WTC11 (cell line): ENCODE measurements at regions not wholly inside any gene's neighbourhood (a gene's known extent, or its start where the extent isn't known, plus 50 kb on each side); places are given as distances from the start of the nearest gene placed in this dataset.

ENCODE experiments used
- CREM ChIP-seq: sonication (generic); formaldehyde crosslinking; IDR thresholded peaks from 2 replicates; pipeline ENCODE4 v1.8.1; 2022; ENCODE audit warnings: mild to moderate bottlenecking, missing genetic modification reagents, moderate library complexity
- MAX ChIP-seq: sonication (generic); formaldehyde crosslinking; IDR thresholded peaks from 2 replicates; pipeline ENCODE4 v1.8.0; 2022; ENCODE audit warnings: mild to moderate bottlenecking, missing genetic modification reagents
- USF2 ChIP-seq: sonication (generic); formaldehyde crosslinking; IDR thresholded peaks from 2 replicates; pipeline ENCODE4 v1.8.1; 2023; ENCODE audit warnings: mild to moderate bottlenecking, missing genetic modification reagents, moderate library complexity
- ZNF138 ChIP-seq: sonication (generic); formaldehyde crosslinking; conservative IDR thresholded peaks from 2 replicates; pipeline ENCODE4 v1.8.1; 2022; ENCODE audit warnings: mild to moderate bottlenecking, moderate library complexity, missing genetic modification reagents
- ZNF232 ChIP-seq: sonication (generic); formaldehyde crosslinking; IDR thresholded peaks from 2 replicates; pipeline ENCODE4 v1.8.0; 2022; ENCODE audit warnings: mild to moderate bottlenecking, missing genetic modification reagents
- ZNF281 ChIP-seq: sonication (generic); formaldehyde crosslinking; IDR thresholded peaks from 2 replicates; pipeline ENCODE4 v1.8.0; 2023; ENCODE audit warnings: mild to moderate bottlenecking, missing genetic modification reagents
- TF ChIP-seq, protein P1 (sequence below): fragments of 200-600 bp; IDR thresholded peaks from 2 replicates; pipeline ENCODE4 v1.8.0; 2022; ENCODE audit warnings: antibody characterized with exemption
- TF ChIP-seq, protein P2 (sequence below): sonication (generic); formaldehyde crosslinking; IDR thresholded peaks from 2 replicates; pipeline ENCODE4 v1.8.0; 2022; ENCODE audit warnings: mild to moderate bottlenecking, missing genetic modification reagents
- TF ChIP-seq, protein P3 (sequence below): sonication (generic); formaldehyde crosslinking; IDR thresholded peaks from 2 replicates; pipeline ENCODE4 v1.8.0; 2022; ENCODE audit warnings: mild to moderate bottlenecking, missing genetic modification reagents

DNA sequence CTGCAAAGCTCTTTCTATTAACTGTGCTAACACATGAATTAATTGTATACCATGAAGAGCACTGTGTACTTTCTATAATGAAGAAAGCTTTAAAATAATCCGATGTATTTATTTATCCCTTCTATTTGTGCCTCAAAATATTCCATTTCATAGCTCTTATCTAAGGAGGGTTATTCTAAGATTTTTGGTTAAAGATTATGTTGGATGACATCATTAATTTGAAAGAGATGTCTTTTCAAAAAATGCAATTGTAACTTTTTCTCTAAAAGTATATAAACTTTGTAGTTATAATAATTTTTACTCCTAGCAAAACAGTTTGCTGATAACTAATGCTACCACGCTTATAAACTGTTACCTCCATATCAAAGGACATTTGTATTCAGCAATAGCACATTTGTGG lies 192.4 kb upstream of the HSF2 start:
- TF ChIP-seq ZNF281 (no peak), ZNF138 (no peak), MAX (CRISPR knock-in tag) (no peak), USF2 (CRISPR knock-in tag) (no peak), ZNF232 (CRISPR knock-in tag) (no peak), CREM (CRISPR knock-in tag) (no peak)
- TF ChIP-seq, protein P1, sequence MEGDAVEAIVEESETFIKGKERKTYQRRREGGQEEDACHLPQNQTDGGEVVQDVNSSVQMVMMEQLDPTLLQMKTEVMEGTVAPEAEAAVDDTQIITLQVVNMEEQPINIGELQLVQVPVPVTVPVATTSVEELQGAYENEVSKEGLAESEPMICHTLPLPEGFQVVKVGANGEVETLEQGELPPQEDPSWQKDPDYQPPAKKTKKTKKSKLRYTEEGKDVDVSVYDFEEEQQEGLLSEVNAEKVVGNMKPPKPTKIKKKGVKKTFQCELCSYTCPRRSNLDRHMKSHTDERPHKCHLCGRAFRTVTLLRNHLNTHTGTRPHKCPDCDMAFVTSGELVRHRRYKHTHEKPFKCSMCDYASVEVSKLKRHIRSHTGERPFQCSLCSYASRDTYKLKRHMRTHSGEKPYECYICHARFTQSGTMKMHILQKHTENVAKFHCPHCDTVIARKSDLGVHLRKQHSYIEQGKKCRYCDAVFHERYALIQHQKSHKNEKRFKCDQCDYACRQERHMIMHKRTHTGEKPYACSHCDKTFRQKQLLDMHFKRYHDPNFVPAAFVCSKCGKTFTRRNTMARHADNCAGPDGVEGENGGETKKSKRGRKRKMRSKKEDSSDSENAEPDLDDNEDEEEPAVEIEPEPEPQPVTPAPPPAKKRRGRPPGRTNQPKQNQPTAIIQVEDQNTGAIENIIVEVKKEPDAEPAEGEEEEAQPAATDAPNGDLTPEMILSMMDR: no peak
- TF ChIP-seq, protein P2, sequence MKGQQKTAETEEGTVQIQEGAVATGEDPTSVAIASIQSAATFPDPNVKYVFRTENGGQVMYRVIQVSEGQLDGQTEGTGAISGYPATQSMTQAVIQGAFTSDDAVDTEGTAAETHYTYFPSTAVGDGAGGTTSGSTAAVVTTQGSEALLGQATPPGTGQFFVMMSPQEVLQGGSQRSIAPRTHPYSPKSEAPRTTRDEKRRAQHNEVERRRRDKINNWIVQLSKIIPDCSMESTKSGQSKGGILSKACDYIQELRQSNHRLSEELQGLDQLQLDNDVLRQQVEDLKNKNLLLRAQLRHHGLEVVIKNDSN (CRISPR knock-in tag): no peak
- TF ChIP-seq, protein P3, sequence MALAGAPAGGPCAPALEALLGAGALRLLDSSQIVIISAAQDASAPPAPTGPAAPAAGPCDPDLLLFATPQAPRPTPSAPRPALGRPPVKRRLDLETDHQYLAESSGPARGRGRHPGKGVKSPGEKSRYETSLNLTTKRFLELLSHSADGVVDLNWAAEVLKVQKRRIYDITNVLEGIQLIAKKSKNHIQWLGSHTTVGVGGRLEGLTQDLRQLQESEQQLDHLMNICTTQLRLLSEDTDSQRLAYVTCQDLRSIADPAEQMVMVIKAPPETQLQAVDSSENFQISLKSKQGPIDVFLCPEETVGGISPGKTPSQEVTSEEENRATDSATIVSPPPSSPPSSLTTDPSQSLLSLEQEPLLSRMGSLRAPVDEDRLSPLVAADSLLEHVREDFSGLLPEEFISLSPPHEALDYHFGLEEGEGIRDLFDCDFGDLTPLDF (CRISPR knock-in tag): no peak
